Gastrocnemius medialis (tissue), 4 donors: ENCODE measurements at regions not wholly inside any gene's neighbourhood (a gene's known extent, or its start where the extent isn't known, plus 50 kb on each side); places are given as distances from the start of the nearest gene placed in this dataset.

Experiments used
- ATAC-seq, 2 donors: fragments of 150-250 bp; one replicate each; pipeline ENCODE4 v1.9.1; 2016
- DNase-seq, 2 donors: peaks; one replicate each; pipeline ENCODE4 v3.0.0-alpha.2; 2019
- H3K27ac ChIP-seq, 4 donors: fragments of 200-600 bp; sonication (generic); 1 replicate in 1 of 4; 2 replicates in 3 of 4; pipeline ENCODE4 v1.5.1; 2016 to 2018; ENCODE audit warnings: mild to moderate bottlenecking in 2 of 4, moderate library complexity in 1 of 4
- H3K27me3 ChIP-seq, 3 donors: fragments of 200-600 bp; sonication (generic) in 2 of 3; 1 replicate in 1 of 3; 2 replicates in 2 of 3; pipeline versions ENCODE4 v1.5.1 to v1.6.0; 2016 to 2019; ENCODE audit warnings: mild to moderate bottlenecking in 1 of 3, moderate library complexity in 1 of 3
- H3K36me3 ChIP-seq, 2 donors: fragments of 200-600 bp; sonication (generic) in 1 of 2; one replicate each; pipeline ENCODE4 v1.5.1; 2017 to 2018
- H3K4me1 ChIP-seq, 2 donors: fragments of 200-600 bp; sonication (generic) in 1 of 2; one replicate each; pipeline ENCODE4 v1.5.1; 2016 to 2017; ENCODE audit warnings: mild to moderate bottlenecking in 2 of 2
- H3K4me3 ChIP-seq, 4 donors: fragments of 200-600 bp; sonication (generic) in 3 of 4; 1 replicate in 1 of 4; 2 replicates in 3 of 4; pipeline ENCODE4 v1.5.1; 2016 to 2019; ENCODE audit warnings: mild to moderate bottlenecking in 2 of 4
- H3K9me3 ChIP-seq, 3 donors: fragments of 200-600 bp; sonication (generic) in 2 of 3; 1 replicate in 1 of 3; 2 replicates in 2 of 3; pipeline ENCODE4 v1.5.1; 2016 to 2019
- POLR2A ChIP-seq, 2 donors: fragments of 450-650 bp; IDR thresholded peaks; one replicate each; pipeline ENCODE4 v1.6.1; 2017; ENCODE audit warnings: antibody characterized with exemption in 2 of 2, mild to moderate bottlenecking in 2 of 2, moderate library complexity in 2 of 2
- in situ Hi-C, 4 donors: fragments of 200-750 bp; cut with MboI; loops; one replicate each; pipeline versions ENCODE4 v1.15.0 to v1.8.0; 2017; ENCODE audit warnings: low sequenced_read_pairs in 4 of 4
- intact Hi-C: fragments of 100-400 bp; cut with DNase I; formaldehyde crosslinking; loops from one replicate; pipeline ENCODE4 v1.15.1; 2023; ENCODE audit warnings: low total_unique reads
- TF ChIP-seq, protein P1 (sequence below), 5 experiments: fragments of 450-650 bp in 3 of 5; fragments of 200-600 bp in 2 of 5; sonication (generic) in 2 of 5; IDR thresholded peaks in 4 of 5; conservative IDR thresholded peaks in 1 of 5; 1 replicate in 4 of 5; 2 replicates in 1 of 5; pipeline ENCODE4 v1.5.1; 2016 to 2019; ENCODE audit warnings: antibody characterized with exemption in 5 of 5, mild to moderate bottlenecking in 3 of 5, moderate library complexity in 3 of 5

DNA sequence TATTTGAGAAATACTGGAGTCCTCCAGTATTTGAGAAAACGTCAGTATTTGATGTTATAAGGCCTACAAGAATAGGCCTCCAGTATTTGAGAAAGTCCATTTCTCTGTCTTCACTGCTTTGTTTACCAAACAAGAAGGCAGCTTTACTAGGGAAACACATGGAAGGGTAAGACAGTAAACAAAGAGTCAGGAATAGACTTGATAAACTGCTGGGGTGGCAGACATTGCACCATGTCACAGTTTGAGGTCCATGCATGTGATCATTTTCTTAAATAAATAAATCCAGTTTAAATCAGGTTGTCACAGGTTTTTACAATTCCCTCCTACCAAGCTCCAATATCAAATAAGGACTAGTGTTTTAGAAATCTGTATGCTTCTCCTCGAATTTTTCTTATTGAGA is 1431.0 kb upstream of the SPRY2 start:
- no peak for TF ChIP-seq POLR2A (IDR thresholded peaks at IDR 0.05)
- TF ChIP-seq, protein P1, sequence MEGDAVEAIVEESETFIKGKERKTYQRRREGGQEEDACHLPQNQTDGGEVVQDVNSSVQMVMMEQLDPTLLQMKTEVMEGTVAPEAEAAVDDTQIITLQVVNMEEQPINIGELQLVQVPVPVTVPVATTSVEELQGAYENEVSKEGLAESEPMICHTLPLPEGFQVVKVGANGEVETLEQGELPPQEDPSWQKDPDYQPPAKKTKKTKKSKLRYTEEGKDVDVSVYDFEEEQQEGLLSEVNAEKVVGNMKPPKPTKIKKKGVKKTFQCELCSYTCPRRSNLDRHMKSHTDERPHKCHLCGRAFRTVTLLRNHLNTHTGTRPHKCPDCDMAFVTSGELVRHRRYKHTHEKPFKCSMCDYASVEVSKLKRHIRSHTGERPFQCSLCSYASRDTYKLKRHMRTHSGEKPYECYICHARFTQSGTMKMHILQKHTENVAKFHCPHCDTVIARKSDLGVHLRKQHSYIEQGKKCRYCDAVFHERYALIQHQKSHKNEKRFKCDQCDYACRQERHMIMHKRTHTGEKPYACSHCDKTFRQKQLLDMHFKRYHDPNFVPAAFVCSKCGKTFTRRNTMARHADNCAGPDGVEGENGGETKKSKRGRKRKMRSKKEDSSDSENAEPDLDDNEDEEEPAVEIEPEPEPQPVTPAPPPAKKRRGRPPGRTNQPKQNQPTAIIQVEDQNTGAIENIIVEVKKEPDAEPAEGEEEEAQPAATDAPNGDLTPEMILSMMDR (IDR thresholded peaks at IDR 0.05 in 4 of 5, conservative IDR thresholded peaks at IDR 0.05 in 1 of 5) = no peak
- intact Hi-C loops = no loop called here
- no peaks in the 10 kb centered on the region for H3K4me1 ChIP-seq
- in situ Hi-C loops = no loop called here
- H3K9me3 ChIP-seq = no peaks in the 10 kb centered on the region
- H3K36me3 ChIP-seq = no peaks in the 10 kb centered on the region
- no peak for DNase-seq
- no peaks in the 10 kb centered on the region for H3K27me3 ChIP-seq
- no peak for ATAC-seq
- H3K4me3 ChIP-seq = no peak overlapping the region
- no peak overlapping the region for H3K27ac ChIP-seq

DNA sequence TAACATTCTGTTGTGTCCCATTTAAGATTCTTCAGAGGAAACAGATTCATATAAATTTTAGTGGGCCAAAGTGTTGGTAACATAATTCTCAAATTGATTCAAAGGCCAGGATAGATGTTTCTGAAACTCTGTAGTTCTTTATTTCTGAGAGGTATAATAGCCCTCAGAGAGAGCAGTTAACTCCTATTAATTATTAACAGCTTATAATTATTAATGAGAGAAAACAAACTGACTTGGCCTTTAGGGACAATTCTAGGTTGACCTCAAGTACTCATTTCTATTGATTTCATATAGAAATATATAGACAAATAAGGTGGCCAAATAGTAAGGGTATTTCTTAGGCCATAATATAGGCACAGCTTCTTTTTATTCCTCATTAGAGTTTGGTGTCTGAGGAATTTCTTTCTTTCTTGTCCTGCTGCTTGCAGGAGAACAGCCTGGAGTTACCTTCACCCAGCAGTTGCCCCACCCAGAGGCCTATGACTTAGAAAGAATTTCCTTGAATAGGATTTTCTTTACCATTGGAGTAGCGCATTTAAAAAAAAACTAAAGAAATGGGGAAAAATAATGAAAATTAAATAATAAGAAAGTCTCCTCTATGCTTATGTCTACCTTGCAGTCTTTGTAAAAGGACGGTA is 1430.1 kb upstream of the SPRY2 start:
- DNase-seq (no peak), ATAC-seq (no peak)
- Histone ChIP-seq H3K9me3 (no peaks in the 10 kb centered on the region), H3K4me1 (no peaks in the 10 kb centered on the region), H3K27ac (no peak overlapping the region), H3K27me3 (no peaks in the 10 kb centered on the region), H3K4me3 (no peak overlapping the region), H3K36me3 (no peaks in the 10 kb centered on the region)
- in situ Hi-C loops (no loop called here), intact Hi-C loops (no loop called here)
- TF ChIP-seq, protein P1 (IDR thresholded peaks at IDR 0.05 in 4 of 5, conservative IDR thresholded peaks at IDR 0.05 in 1 of 5) = no peak
- TF ChIP-seq POLR2A (IDR thresholded peaks at IDR 0.05) = no peak

DNA sequence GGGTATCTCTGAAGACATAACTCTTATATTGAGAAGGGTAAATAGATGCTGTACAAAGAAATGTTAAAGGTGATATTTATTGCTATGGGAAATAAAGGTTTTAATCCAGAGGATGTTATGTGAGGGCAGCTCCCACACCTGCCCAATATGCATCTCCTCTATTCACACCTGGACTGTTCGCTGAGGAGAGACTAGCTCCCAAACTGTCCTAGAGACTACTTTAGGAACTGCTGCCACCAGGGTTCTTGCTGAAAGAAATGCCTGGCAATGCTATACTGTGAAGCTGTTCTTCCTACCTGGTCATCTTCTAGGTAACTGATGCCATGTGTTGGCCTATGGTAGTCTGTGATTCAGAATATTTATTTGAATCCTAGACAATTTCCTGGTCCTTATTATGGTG is 1421.5 kb upstream of the SPRY2 start:
- in situ Hi-C loops = no loop called here
- Histone ChIP-seq H3K4me1 (no peaks in the 10 kb centered on the region), H3K27me3 (no peaks in the 10 kb centered on the region), H3K27ac (no peak overlapping the region), H3K9me3 (no peaks in the 10 kb centered on the region), H3K36me3 (no peaks in the 10 kb centered on the region), H3K4me3 (no peak overlapping the region)
- TF ChIP-seq, protein P1 (IDR thresholded peaks at IDR 0.05 in 4 of 5, conservative IDR thresholded peaks at IDR 0.05 in 1 of 5) = no peak
- no peak for TF ChIP-seq POLR2A (IDR thresholded peaks at IDR 0.05)
- intact Hi-C loops = no loop called here
- no peak for DNase-seq
- no peak for ATAC-seq

DNA sequence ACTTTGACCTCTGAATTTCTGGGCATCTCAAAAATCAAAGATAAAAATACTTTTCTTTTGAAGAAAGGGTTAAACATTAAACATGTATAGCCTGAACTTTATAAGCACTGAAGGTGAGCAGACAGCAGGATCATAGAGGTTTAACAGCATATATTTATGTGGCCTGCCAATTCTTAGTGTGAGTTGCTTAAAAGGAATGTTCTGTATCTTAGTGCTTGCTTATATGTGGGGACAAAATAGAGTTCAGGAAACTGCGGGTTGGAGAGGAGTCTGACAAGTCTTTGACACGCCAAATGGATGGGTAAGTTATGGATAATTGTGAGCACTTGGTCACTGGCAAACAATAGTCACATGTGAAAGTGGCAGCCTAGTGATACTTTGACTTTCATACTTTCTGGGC is 1419.4 kb upstream of the SPRY2 start:
- TF ChIP-seq POLR2A (IDR thresholded peaks at IDR 0.05) = no peak
- TF ChIP-seq, protein P1 (IDR thresholded peaks at IDR 0.05 in 4 of 5, conservative IDR thresholded peaks at IDR 0.05 in 1 of 5) = no peak
- DNase-seq = no peak
- H3K27ac ChIP-seq = no peak overlapping the region
- H3K27me3 ChIP-seq = no peaks in the 10 kb centered on the region
- intact Hi-C loops (no loop called here), in situ Hi-C loops (no loop called here)
- ATAC-seq = no peak
- no peak overlapping the region for H3K4me3 ChIP-seq
- no peaks in the 10 kb centered on the region for H3K36me3 ChIP-seq
- H3K4me1 ChIP-seq = no peaks in the 10 kb centered on the region
- H3K9me3 ChIP-seq = no peaks in the 10 kb centered on the region
